Panc1 (cell line): ENCODE measurements at regions not wholly inside any gene's neighbourhood (a gene's known extent, or its start where the extent isn't known, plus 50 kb on each side); places are given as distances from the start of the nearest gene placed in this dataset.

Experiments
- CTCF ChIP-seq: fragments of 450-650 bp; IDR thresholded peaks from 2 replicates; pipeline ENCODE4 v1.5.1; 2017; ENCODE audit warnings: mild to moderate bottlenecking
- POLR2AphosphoS5 ChIP-seq: IDR thresholded peaks from 2 replicates; pipeline ENCODE4 v1.6.1; 2012; ENCODE audit warnings: mild to moderate bottlenecking, low read depth, low read length, moderate library complexity

GRCh38 chr6:167470101-167470835 lies 145.4 kb downstream of the TTLL2 start:
- no peak for TF ChIP-seq CTCF
- TF ChIP-seq POLR2AphosphoS5: no peak
